ENCODE measurements at regions not wholly inside any gene's neighbourhood (a gene's known extent, or its start where the extent isn't known, plus 50 kb on each side); places are given as distances from the start of the nearest gene placed in this dataset.

- no peak for TF ChIP-seq CTCF (conservative IDR thresholded peaks at IDR 0.05)
- Mint-ChIP-seq H3K9me3 (peaks cover 29% of the 10 kb centered on the region), H3K4me3 (no peak overlapping the region), H3K36me3 (peaks cover 15% of the 10 kb centered on the region), H3K27me3 (peaks cover 46% of the 10 kb centered on the region), H3K4me1 (ENCODE audit: unreplicated experiment) (peaks cover 17% of the 10 kb centered on the region), H3K27ac (no peak overlapping the region)
- DNase-seq (ENCODE audit: extremely low spot score, unreplicated experiment) = no peak
Measured at GRCh38 chr12:58513852-58514251, 406.5 kb downstream of the LRIG3 start.

- Mint-ChIP-seq H3K27me3 (peaks cover 32% of the 10 kb centered on the region), H3K36me3 (peaks cover 16% of the 10 kb centered on the region), H3K4me1 (ENCODE audit: unreplicated experiment) (no peaks in the 10 kb centered on the region), H3K4me3 (no peak overlapping the region), H3K27ac (no peak overlapping the region), H3K9me3 (peaks cover 29% of the 10 kb centered on the region)
- TF ChIP-seq CTCF (conservative IDR thresholded peaks at IDR 0.05) = no peak
- DNase-seq (ENCODE audit: extremely low spot score, unreplicated experiment) = no peak
Measured at GRCh38 chr12:58519839-58520238, 400.5 kb downstream of the LRIG3 start.

GRCh38 chr12:58521152-58521551 lies 399.2 kb downstream of the LRIG3 start:
- peaks cover 36% of the 10 kb centered on the region for H3K27me3 Mint-ChIP-seq
- H3K27ac Mint-ChIP-seq = no peak overlapping the region
- DNase-seq (ENCODE audit: extremely low spot score, unreplicated experiment) = no peak
- H3K36me3 Mint-ChIP-seq = peaks cover 16% of the 10 kb centered on the region
- peaks cover 29% of the 10 kb centered on the region for H3K9me3 Mint-ChIP-seq
- H3K4me3 Mint-ChIP-seq = no peak overlapping the region
- H3K4me1 Mint-ChIP-seq (ENCODE audit: unreplicated experiment) = no peaks in the 10 kb centered on the region
- TF ChIP-seq CTCF (conservative IDR thresholded peaks at IDR 0.05) = no peak

GRCh38 chr12:58521796-58522195 lies 398.5 kb downstream of the LRIG3 start:
- Mint-ChIP-seq H3K9me3 (peaks cover 24% of the 10 kb centered on the region), H3K27me3 (peaks cover 31% of the 10 kb centered on the region), H3K36me3 (peaks cover 16% of the 10 kb centered on the region), H3K4me1 (ENCODE audit: unreplicated experiment) (no peaks in the 10 kb centered on the region), H3K27ac (no peak overlapping the region), H3K4me3 (no peak overlapping the region)
- no peak for TF ChIP-seq CTCF (conservative IDR thresholded peaks at IDR 0.05)
- no peak for DNase-seq (ENCODE audit: extremely low spot score, unreplicated experiment)

- H3K4me1 Mint-ChIP-seq (ENCODE audit: unreplicated experiment) = no peaks in the 10 kb centered on the region
- H3K9me3 Mint-ChIP-seq = peaks cover 11% of the 10 kb centered on the region
- H3K4me3 Mint-ChIP-seq = no peak overlapping the region
- H3K36me3 Mint-ChIP-seq = peaks cover 5% of the 10 kb centered on the region
- H3K27ac Mint-ChIP-seq = no peak overlapping the region
- peaks cover 21% of the 10 kb centered on the region for H3K27me3 Mint-ChIP-seq
- DNase-seq (ENCODE audit: extremely low spot score, unreplicated experiment) = no peak
- TF ChIP-seq CTCF (conservative IDR thresholded peaks at IDR 0.05) = no peak
Measured at GRCh38 chr12:58523360-58523759, 396.9 kb downstream of the LRIG3 start.

GRCh38 chr12:58528271-58528670 lies 392.0 kb downstream of the LRIG3 start:
- TF ChIP-seq CTCF (conservative IDR thresholded peaks at IDR 0.05) = no peak

More at GRCh38 chr12:58528271-58528670, 392.0 kb downstream of the LRIG3 start:
- no peak overlapping the region for H3K27ac Mint-ChIP-seq
- DNase-seq (ENCODE audit: extremely low spot score, unreplicated experiment) = no peak
- no peaks in the 10 kb centered on the region for H3K4me1 Mint-ChIP-seq (ENCODE audit: unreplicated experiment)
- H3K27me3 Mint-ChIP-seq = peaks cover 21% of the 10 kb centered on the region
- H3K4me3 Mint-ChIP-seq = no peak overlapping the region
- no peaks in the 10 kb centered on the region for H3K36me3 Mint-ChIP-seq
- peaks cover 5% of the 10 kb centered on the region for H3K9me3 Mint-ChIP-seq

All from type B pancreatic cell (in vitro differentiated cells).